GM12891 (cell line): ENCODE measurements at regions not wholly inside any gene's neighbourhood (a gene's known extent, or its start where the extent isn't known, plus 50 kb on each side); places are given as distances from the start of the nearest gene placed in this dataset.
"Not testable (repeated sequence)": the region's sequence is repeated elsewhere in the genome, so short reads cannot be mapped to it uniquely, and the experiment has no call there.

ENCODE experiments used
- DNase-seq: peaks from one replicate; pipeline ENCODE4 v3.0.0; 2011; ENCODE audit warnings: low spot score; ENCODE audit not compliant: insufficient read length
- FAIRE-seq: peaks from 2 replicates; lab custom pipeline; 2011; peaks lifted over from hg19 to GRCh38; lab: Jason Lieb, UNC
- PAX5 ChIP-seq: IDR thresholded peaks from 2 replicates; pipeline ENCODE4 v1.6.1; 2011; ENCODE audit warnings: low read length, moderate library complexity, mild to moderate bottlenecking; ENCODE audit not compliant: insufficient read depth, severe bottlenecking
- POLR2A ChIP-seq: IDR thresholded peaks from 2 replicates; pipeline ENCODE4 v1.6.1; 2011; ENCODE audit warnings: low read depth, low read length, control low read depth
- POLR2AphosphoS5 ChIP-seq: IDR thresholded peaks from 2 replicates; pipeline ENCODE4 v1.6.1; 2011; ENCODE audit warnings: low read depth, low read length, control low read depth
- POU2F2 ChIP-seq: IDR thresholded peaks from 2 replicates; pipeline ENCODE4 v1.6.1; 2011; ENCODE audit warnings: low read depth, mild to moderate bottlenecking, control low read depth, low read length, moderate library complexity
- SPI1 ChIP-seq: IDR thresholded peaks from 2 replicates; pipeline ENCODE4 v1.6.1; 2011; ENCODE audit warnings: low read depth, low read length, control low read depth
- TAF1 ChIP-seq: IDR thresholded peaks from 2 replicates; pipeline ENCODE4 v1.6.1; 2011; ENCODE audit warnings: low read depth, low read length, control low read depth

DNA sequence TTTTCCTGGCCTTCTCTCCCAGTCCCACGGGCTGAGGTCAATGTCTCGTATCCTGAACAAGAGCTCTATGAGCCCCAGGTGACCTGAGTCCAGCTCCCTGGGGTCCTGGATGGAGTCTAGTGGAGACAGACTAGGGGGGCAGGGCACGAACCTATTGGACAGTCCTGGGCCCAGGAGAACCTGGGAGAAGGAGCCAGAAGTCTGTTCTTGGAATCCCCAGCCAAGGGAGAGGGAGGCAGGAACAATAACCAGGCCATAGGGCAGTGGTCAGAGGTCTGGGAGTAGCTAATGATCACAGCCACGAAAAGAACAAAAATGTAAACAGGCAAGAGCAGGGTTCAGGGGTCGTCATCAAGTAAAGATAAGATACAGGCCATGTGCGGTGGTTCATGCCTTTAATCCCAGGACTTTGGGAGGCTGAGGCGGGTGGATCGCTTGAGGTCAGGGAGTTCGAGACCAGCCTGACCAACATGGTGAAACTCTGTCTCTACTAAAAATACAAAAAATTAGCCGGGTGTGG is 60.8 kb downstream of the COPRS start:
- TF ChIP-seq POLR2A: no peak
- TF ChIP-seq POU2F2: no peak
- no peak for TF ChIP-seq SPI1
- TF ChIP-seq PAX5: no peak
- no peak for TF ChIP-seq TAF1
- TF ChIP-seq POLR2AphosphoS5: no peak
- FAIRE-seq (no peak), DNase-seq (no peak)

GRCh38 chr17:31795941-31796340 is 63.1 kb downstream of the COPRS start:
- not testable (repeated sequence) for FAIRE-seq

GRCh38 chr17:31794111-31794510 is 64.9 kb downstream of the COPRS start:
- DNase-seq (no peak), FAIRE-seq (no peak)
- TF ChIP-seq TAF1 (no peak), POLR2AphosphoS5 (no peak), PAX5 (no peak), SPI1 (no peak), POLR2A (no peak), POU2F2 (no peak)

More at GRCh38 chr17:31795941-31796340, 63.1 kb downstream of the COPRS start:
- DNase-seq: not testable (repeated sequence)

GRCh38 chr17:31793634-31794033 is 65.4 kb downstream of the COPRS start:
- not testable (repeated sequence) for FAIRE-seq

DNA sequence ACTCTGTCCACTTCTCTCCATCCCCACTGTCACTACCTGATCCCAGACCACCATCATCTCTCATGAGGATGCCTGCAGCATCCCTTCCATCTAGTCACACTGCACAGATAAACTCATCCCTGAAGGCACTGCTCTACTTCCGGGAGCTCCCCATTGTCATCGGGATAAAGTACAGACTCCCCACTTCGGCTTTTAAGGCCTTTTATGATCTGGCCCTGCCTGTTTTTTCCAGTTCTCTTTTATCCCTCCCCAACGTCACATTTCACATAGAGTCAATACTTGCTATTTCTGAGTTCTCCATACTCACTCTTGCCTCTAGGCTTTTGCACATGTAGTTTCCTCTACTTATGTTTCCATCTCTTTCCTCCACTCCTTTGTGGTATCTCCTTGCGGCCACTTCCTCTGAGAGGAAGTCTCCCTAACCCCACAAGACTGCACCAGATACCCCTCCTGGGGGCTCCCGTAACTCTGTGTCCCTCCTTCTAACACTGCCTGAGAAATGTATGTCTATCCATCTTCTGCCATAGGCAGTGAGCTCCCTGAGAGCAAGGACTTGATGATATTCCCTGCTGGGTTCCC is 66.9 kb downstream of the COPRS start:
- TF ChIP-seq POU2F2 (no peak), POLR2AphosphoS5 (no peak), TAF1 (no peak), POLR2A (no peak), PAX5 (no peak), SPI1 (no peak)
- no peak for FAIRE-seq
- no peak for DNase-seq

More at GRCh38 chr17:31793634-31794033, 65.4 kb downstream of the COPRS start:
- DNase-seq: not testable (repeated sequence)

GRCh38 chr17:31789707-31790505 is 69.1 kb downstream of the COPRS start:
- no peak for TF ChIP-seq TAF1
- no peak for TF ChIP-seq POU2F2
- TF ChIP-seq PAX5: no peak
- no peak for TF ChIP-seq POLR2A
- TF ChIP-seq POLR2AphosphoS5: no peak
- no peak for TF ChIP-seq SPI1
- FAIRE-seq (no peak), DNase-seq (no peak)

DNA sequence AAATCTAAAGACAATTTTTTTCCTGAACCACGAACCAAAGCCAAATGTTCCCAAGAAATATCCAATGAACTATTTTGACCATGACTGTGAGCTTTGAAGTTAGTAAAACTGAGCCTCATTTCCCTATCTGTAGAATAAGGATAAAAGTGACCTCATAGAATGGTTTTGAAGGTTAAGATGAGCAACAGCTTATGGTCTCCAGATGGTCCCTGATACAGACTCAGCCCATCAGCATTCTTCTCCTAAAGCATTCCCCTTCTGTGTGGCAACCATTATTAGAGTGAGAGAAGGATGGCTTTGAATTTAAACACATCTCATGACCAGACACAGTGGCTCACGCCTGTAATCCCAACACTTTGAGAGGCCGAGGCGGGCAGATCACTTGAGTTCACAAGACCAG is 70.1 kb downstream of the COPRS start:
- FAIRE-seq: no peak
- no peak for TF ChIP-seq POLR2AphosphoS5
- TF ChIP-seq SPI1: no peak
- TF ChIP-seq TAF1: no peak
- TF ChIP-seq POU2F2: no peak
- TF ChIP-seq POLR2A: no peak
- TF ChIP-seq PAX5: no peak
- DNase-seq: no peak

DNA sequence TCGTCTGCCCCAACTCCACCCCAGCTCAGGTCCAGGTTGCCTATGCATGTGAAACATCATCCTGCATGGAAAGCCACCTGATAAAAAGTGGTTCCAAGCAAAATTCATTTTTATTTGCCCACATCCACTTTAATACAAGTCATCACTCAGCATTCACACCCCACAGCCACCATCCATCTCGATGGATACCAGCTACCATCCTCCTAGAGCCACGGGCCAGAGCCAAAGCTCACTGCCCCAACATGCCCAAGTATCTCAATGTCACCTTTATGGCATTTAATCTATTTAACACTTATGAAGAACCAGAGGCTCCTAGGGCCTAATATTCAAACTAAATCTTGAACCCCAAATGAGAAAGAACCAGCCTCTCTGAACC is 70.5 kb downstream of the COPRS start:
- FAIRE-seq (no peak), DNase-seq (no peak)
- TF ChIP-seq POU2F2: no peak
- TF ChIP-seq POLR2AphosphoS5: no peak
- TF ChIP-seq TAF1: no peak
- no peak for TF ChIP-seq POLR2A
- TF ChIP-seq SPI1: no peak
- TF ChIP-seq PAX5: no peak

- TF ChIP-seq SPI1: no peak
- TF ChIP-seq PAX5: no peak
- no peak for TF ChIP-seq POLR2A
- no peak for TF ChIP-seq TAF1
- TF ChIP-seq POLR2AphosphoS5: no peak
- no peak for TF ChIP-seq POU2F2
- DNase-seq (no peak), FAIRE-seq (no peak)
Measured at GRCh38 chr17:31787857-31788570, 71.0 kb downstream of the COPRS start.

- TF ChIP-seq POU2F2 (no peak), TAF1 (no peak), SPI1 (no peak), POLR2AphosphoS5 (no peak), PAX5 (no peak), POLR2A (no peak)
- FAIRE-seq: no peak
Measured at GRCh38 chr17:31786796-31787481, 72.1 kb downstream of the COPRS start.

More at GRCh38 chr17:31786796-31787481, 72.1 kb downstream of the COPRS start:
- DNase-seq: no peak
